ENCODE measurements at regions not wholly inside any gene's neighbourhood (a gene's known extent, or its start where the extent isn't known, plus 50 kb on each side); places are given as distances from the start of the nearest gene placed in this dataset.
A peak's percentile ranks its signal among the peaks of the same experiment; 100 is the strongest.

- TF ChIP-seq CTCF (IDR thresholded peaks at IDR 0.05; ENCODE audit: low read depth, low read length, missing input control) (no peak), GABPA (IDR thresholded peaks at IDR 0.05 in 1 of 2, conservative IDR thresholded peaks at IDR 0.05 in 1 of 2) (no peak), RAD21 (IDR thresholded peaks at IDR 0.05) (no peak)
Observed at GRCh38 chr2:62432407-62432806, 73.6 kb downstream of the TMEM17 start (continued).

GRCh38 chr2:62431512-62431911 lies 74.5 kb downstream of the TMEM17 start:
- H3K27me3 ChIP-seq (ENCODE audit: control insufficient read depth in 4 of 4, insufficient read depth in 4 of 4, low read length in 3 of 4) = no peaks in the 10 kb centered on the region
- no peak for TF ChIP-seq REST (IDR thresholded peaks at IDR 0.05)
- TF ChIP-seq HNF4G (IDR thresholded peaks at IDR 0.05) = no peak
- TF ChIP-seq CTCF (IDR thresholded peaks at IDR 0.05; ENCODE audit: low read depth, low read length, missing input control) = no peak
- TF ChIP-seq FOXA2 (IDR thresholded peaks at IDR 0.05) = no peak
- no peak for TF ChIP-seq EGR1 (IDR thresholded peaks at IDR 0.05; ENCODE audit: low read depth in 2 of 2)
- no peak for TF ChIP-seq FOXA1 (IDR thresholded peaks at IDR 0.05)
- TF ChIP-seq RXRA (IDR thresholded peaks at IDR 0.05) = no peak
- no peak for TF ChIP-seq SP1 (IDR thresholded peaks at IDR 0.05)
- TF ChIP-seq GABPA (IDR thresholded peaks at IDR 0.05 in 1 of 2, conservative IDR thresholded peaks at IDR 0.05 in 1 of 2) = no peak
- TF ChIP-seq, protein P1, sequence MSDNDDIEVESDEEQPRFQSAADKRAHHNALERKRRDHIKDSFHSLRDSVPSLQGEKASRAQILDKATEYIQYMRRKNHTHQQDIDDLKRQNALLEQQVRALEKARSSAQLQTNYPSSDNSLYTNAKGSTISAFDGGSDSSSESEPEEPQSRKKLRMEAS (IDR thresholded peaks at IDR 0.05) = no peak
- no peak for TF ChIP-seq JUND (IDR thresholded peaks at IDR 0.05)
- no peak for TF ChIP-seq ATF3 (IDR thresholded peaks at IDR 0.05)
- no peak for TF ChIP-seq NR2F2 (IDR thresholded peaks at IDR 0.05)
- no peak for TF ChIP-seq YY1 (IDR thresholded peaks at IDR 0.05)
- no peak for TF ChIP-seq HNF4A (conservative IDR thresholded peaks at IDR 0.05)
- TF ChIP-seq RAD21 (IDR thresholded peaks at IDR 0.05) = no peak
- TF ChIP-seq, protein P2, sequence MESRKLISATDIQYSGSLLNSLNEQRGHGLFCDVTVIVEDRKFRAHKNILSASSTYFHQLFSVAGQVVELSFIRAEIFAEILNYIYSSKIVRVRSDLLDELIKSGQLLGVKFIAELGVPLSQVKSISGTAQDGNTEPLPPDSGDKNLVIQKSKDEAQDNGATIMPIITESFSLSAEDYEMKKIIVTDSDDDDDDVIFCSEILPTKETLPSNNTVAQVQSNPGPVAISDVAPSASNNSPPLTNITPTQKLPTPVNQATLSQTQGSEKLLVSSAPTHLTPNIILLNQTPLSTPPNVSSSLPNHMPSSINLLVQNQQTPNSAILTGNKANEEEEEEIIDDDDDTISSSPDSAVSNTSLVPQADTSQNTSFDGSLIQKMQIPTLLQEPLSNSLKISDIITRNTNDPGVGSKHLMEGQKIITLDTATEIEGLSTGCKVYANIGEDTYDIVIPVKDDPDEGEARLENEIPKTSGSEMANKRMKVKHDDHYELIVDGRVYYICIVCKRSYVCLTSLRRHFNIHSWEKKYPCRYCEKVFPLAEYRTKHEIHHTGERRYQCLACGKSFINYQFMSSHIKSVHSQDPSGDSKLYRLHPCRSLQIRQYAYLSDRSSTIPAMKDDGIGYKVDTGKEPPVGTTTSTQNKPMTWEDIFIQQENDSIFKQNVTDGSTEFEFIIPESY (IDR thresholded peaks at IDR 0.05) = no peak
- H3K4me1 ChIP-seq (ENCODE audit: control insufficient read depth in 4 of 4, insufficient read depth in 4 of 4, low read length in 3 of 4) = no peaks in the 10 kb centered on the region
- peak; percentile 13 for DNase-seq (ENCODE audit: low spot score)
- H3K36me3 ChIP-seq (ENCODE audit: control insufficient read depth in 4 of 4, insufficient read depth in 3 of 4, low read depth in 1 of 4, low read length in 3 of 4) = no peaks in the 10 kb centered on the region
- H3K4me3 ChIP-seq (ENCODE audit: low read depth in 1 of 3, low read length in 3 of 3) = no peak overlapping the region
- H3K27ac ChIP-seq (ENCODE audit: low read depth in 1 of 2, low read length in 2 of 2) = no peak overlapping the region
- H3K9ac ChIP-seq (ENCODE audit: low read depth in 1 of 2, low read length in 2 of 2) = no peak overlapping the region
- no peaks in the 10 kb centered on the region for H3K9me3 ChIP-seq (ENCODE audit: control insufficient read depth in 4 of 4, low read length in 3 of 4)
- whole genome bisulfite sequencing = 86% methylated on average over 3 of the region's 3 CpGs

Measured in liver (tissue), 8 donors.